HG02588 (cell line): ENCODE measurements at regions not wholly inside any gene's neighbourhood (a gene's known extent, or its start where the extent isn't known, plus 50 kb on each side); places are given as distances from the start of the nearest gene placed in this dataset.

ENCODE experiments used
- ATAC-seq: cut with Tn5 transposase; IDR thresholded peaks from one replicate; pipeline ENCODE4 v1.9.1; 2021; ENCODE audit warnings: mild to moderate bottlenecking, moderate library complexity; ENCODE audit not compliant: unreplicated experiment

DNA sequence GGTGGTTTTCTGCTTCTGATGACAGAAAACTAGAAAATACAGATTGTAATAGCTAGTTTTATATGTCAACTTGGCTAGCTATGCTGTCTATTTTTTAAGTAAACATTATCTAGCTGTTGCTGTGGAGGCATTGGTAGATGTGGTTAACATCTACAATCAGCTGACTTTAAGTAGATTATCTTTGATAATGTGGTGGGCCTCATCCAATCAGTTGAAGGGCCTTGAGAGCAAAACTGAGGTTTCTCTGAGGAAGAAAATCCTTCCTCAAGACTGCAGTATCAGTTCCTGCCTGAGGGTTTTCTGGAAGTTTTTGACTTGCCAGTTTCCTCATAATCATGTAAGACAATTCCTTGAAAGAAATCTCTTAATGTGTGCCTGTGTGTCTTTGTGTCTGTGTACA is 75.9 kb upstream of the SPHKAP start:
- no peak for ATAC-seq

DNA sequence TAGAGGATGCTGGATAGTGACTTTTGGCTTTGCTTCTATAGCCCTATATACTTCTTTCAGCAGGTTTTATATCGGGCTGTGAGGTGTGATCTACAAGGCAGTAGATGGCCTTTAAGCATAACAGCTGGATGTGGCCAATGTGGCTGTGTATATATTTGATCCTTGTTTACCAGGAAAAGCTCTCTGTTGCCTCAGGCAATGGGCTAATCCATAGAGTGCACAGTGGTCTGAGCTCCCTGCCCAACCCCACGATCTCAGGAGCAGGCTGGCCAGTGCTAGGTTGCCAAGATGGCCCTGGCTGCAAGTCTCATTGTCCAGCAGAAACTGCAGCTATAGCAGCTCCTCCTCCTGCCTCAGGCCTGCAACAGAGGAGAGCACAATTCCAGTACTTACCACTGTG is 72.3 kb upstream of the SPHKAP start:
- ATAC-seq: no peak

DNA sequence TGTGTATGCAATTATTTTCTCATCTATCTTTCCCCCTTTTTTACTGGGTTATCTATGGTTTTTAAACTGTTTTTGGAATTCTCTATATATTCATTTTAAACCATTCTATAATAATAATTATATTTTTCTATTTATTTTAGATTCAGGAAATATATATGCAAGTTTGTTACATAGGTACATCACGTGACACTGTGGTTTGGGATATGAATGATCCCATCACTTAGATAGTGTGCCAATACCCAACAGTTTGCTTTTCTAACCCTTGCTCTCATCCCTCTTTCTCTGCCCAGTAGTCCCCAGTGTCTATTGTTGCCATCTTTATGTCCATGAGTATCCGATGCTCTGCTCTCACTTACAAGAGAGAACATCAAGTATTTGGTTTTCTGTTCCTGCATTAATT is 65.8 kb upstream of the SPHKAP start:
- no peak for ATAC-seq

DNA sequence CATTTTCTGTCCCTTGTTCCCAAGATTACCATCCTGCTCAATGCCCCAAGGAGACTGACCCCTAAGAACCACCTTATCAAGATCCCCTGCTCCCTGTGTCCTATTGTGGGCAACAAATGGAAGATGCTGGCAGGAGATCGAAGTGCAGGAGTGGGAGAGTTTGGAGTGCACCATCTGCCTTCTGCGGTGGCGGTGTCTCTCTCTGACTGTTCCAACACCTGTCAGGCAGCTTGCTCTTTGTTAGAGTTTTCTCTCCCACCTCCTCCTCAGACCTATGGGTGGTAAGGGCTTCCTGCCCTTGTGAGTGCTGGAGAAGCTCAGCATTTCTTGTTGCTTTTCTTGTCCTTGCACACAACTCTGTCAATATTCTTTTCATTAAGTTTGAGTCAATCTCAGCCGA is 64.1 kb upstream of the SPHKAP start:
- no peak for ATAC-seq

DNA sequence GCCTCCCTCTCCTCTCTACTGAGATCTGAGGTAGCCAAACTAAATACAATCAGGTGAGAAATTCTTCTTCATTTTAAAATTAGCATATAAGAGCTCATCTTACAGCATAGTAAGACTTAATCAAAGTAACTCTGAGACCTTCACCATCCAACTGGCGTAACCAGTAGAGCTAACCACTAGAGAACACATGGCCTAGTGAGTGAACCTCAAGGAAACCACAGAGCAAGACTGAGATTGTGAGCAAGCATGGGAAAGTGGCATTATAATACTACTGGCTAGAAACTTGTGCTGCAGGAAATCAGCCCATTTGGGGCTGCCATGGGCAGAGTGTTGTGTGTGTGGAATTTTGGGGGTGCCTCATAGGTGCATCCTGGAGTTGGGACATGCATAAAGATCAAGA is 61.1 kb upstream of the SPHKAP start:
- ATAC-seq: no peak

- no peak for ATAC-seq
Measured at GRCh38 chr2:228239907-228240561, 58.5 kb upstream of the SPHKAP start.

GRCh38 chr2:228239207-228239906 is 57.9 kb upstream of the SPHKAP start:
- ATAC-seq: no peak
